Liver (tissue), 8 donors: ENCODE measurements at regions not wholly inside any gene's neighbourhood (a gene's known extent, or its start where the extent isn't known, plus 50 kb on each side); places are given as distances from the start of the nearest gene placed in this dataset.

ENCODE experiments used
- DNase-seq: peaks from one replicate; pipeline ENCODE4 v3.0.0-alpha.2; 2017; ENCODE audit warnings: low spot score
- H3K27ac ChIP-seq, 2 donors: one replicate each; pipeline ENCODE4 v1.7.0; 2013; ENCODE audit warnings: inconsistent platforms in 2 of 2, low read length in 2 of 2, control low read depth in 1 of 2, low read depth in 1 of 2, mild to moderate bottlenecking in 1 of 2
- H3K27me3 ChIP-seq, 4 donors: one replicate each; pipeline versions ENCODE4 v1.6.1 to v1.7.0; 2013; ENCODE audit warnings: low read length in 3 of 4, inconsistent platforms in 1 of 4, mild to moderate bottlenecking in 1 of 4, moderate library complexity in 1 of 4; ENCODE audit not compliant: control insufficient read depth in 4 of 4, insufficient read depth in 4 of 4
- H3K36me3 ChIP-seq, 4 donors: one replicate each; pipeline versions ENCODE4 v1.6.1 to v1.7.0; 2013; ENCODE audit warnings: low read length in 3 of 4, mild to moderate bottlenecking in 3 of 4, low read depth in 1 of 4, moderate library complexity in 1 of 4; ENCODE audit not compliant: control insufficient read depth in 4 of 4, insufficient read depth in 3 of 4
- H3K4me1 ChIP-seq, 4 donors: one replicate each; pipeline versions ENCODE4 v1.6.1 to v1.7.0; 2013; ENCODE audit warnings: low read length in 3 of 4, mild to moderate bottlenecking in 3 of 4, moderate library complexity in 1 of 4; ENCODE audit not compliant: control insufficient read depth in 4 of 4, insufficient read depth in 4 of 4
- H3K4me3 ChIP-seq, 3 donors: one replicate each; pipeline versions ENCODE4 v1.6.1 to v1.7.0; 2013; ENCODE audit warnings: low read length in 3 of 3, control low read depth in 1 of 3, low read depth in 1 of 3, mild to moderate bottlenecking in 1 of 3
- H3K9ac ChIP-seq, 2 donors: one replicate each; pipeline ENCODE4 v1.7.0; 2013; ENCODE audit warnings: low read length in 2 of 2, mild to moderate bottlenecking in 2 of 2, moderate library complexity in 2 of 2, control low read depth in 1 of 2, low read depth in 1 of 2
- H3K9me3 ChIP-seq, 4 donors: one replicate each; pipeline versions ENCODE4 v1.6.1 to v1.7.0; 2013; ENCODE audit warnings: low read length in 3 of 4; ENCODE audit not compliant: control insufficient read depth in 4 of 4
- ATF3 ChIP-seq: IDR thresholded peaks from 2 replicates; pipeline ENCODE4 v1.6.1; 2016; ENCODE audit warnings: antibody characterized with exemption
- CTCF ChIP-seq: fragments of 150-350 bp; IDR thresholded peaks from 2 replicates; pipeline ENCODE4 v1.5.1; 2017; ENCODE audit warnings: improper control_type of control experiment, low read depth, low read length; ENCODE audit not compliant: missing input control
- EGR1 ChIP-seq, 2 donors: IDR thresholded peaks; 2 replicates each; pipeline ENCODE4 v1.6.1; 2016 to 2018; ENCODE audit warnings: antibody characterized with exemption in 2 of 2, low read depth in 2 of 2
- FOXA1 ChIP-seq: IDR thresholded peaks from 2 replicates; pipeline ENCODE4 v1.6.1; 2016; ENCODE audit warnings: antibody characterized with exemption
- FOXA2 ChIP-seq: IDR thresholded peaks from 2 replicates; pipeline ENCODE4 v1.6.1; 2016; ENCODE audit warnings: antibody characterized with exemption
- GABPA ChIP-seq, 2 donors: IDR thresholded peaks in 1 of 2; conservative IDR thresholded peaks in 1 of 2; 2 replicates each; pipeline ENCODE4 v1.6.1; 2016; ENCODE audit warnings: antibody characterized with exemption in 2 of 2, mild to moderate bottlenecking in 1 of 2, moderate library complexity in 1 of 2
- HNF4A ChIP-seq, 2 donors: conservative IDR thresholded peaks; 2 replicates each; pipeline ENCODE4 v1.6.1; 2016; ENCODE audit warnings: antibody characterized with exemption in 2 of 2, mild to moderate bottlenecking in 2 of 2
- HNF4G ChIP-seq: IDR thresholded peaks from 2 replicates; pipeline ENCODE4 v1.6.1; 2016; ENCODE audit warnings: antibody characterized with exemption
- JUND ChIP-seq, 2 donors: IDR thresholded peaks; 2 replicates each; pipeline ENCODE4 v1.6.1; 2016; ENCODE audit warnings: antibody characterized with exemption in 2 of 2
- MAX ChIP-seq: IDR thresholded peaks from 2 replicates; pipeline ENCODE4 v1.6.1; 2016; ENCODE audit warnings: antibody characterized with exemption
- NR2F2 ChIP-seq: IDR thresholded peaks from 2 replicates; pipeline ENCODE4 v1.6.1; 2016; ENCODE audit warnings: antibody characterized with exemption
- RAD21 ChIP-seq, 2 donors: IDR thresholded peaks; 2 replicates each; pipeline ENCODE4 v1.6.1; 2016; ENCODE audit warnings: antibody characterized with exemption in 2 of 2, mild to moderate bottlenecking in 2 of 2
- REST ChIP-seq: IDR thresholded peaks from 2 replicates; pipeline ENCODE4 v1.6.1; 2016; ENCODE audit warnings: antibody characterized with exemption, mild to moderate bottlenecking
- RXRA ChIP-seq, 2 donors: IDR thresholded peaks; 2 replicates each; pipeline ENCODE4 v1.6.1; 2017 to 2018; ENCODE audit warnings: antibody characterized with exemption in 2 of 2, mild to moderate bottlenecking in 1 of 2
- SP1 ChIP-seq: IDR thresholded peaks from 2 replicates; pipeline ENCODE4 v1.6.1; 2018; ENCODE audit warnings: antibody characterized with exemption, mild to moderate bottlenecking
- TAF1 ChIP-seq: conservative IDR thresholded peaks from 2 replicates; pipeline ENCODE4 v1.6.1; 2016; ENCODE audit warnings: antibody characterized with exemption, mild to moderate bottlenecking
- YY1 ChIP-seq: IDR thresholded peaks from 2 replicates; pipeline ENCODE4 v1.6.1; 2016; ENCODE audit warnings: antibody characterized with exemption, mild to moderate bottlenecking
- ZBTB33 ChIP-seq: IDR thresholded peaks from 2 replicates; pipeline ENCODE4 v1.6.1; 2016; ENCODE audit warnings: antibody characterized with exemption
- WGBS: extraction: QIAGEN DNeasy Blood & Tissue Kit; methylation state at CpG from one replicate; pipeline ENCODE4 v1.1.7; 2013; 5-methylcytosine and 5-hydroxymethylcytosine counted together
- donor health status: healthy.
- donor health status: healthy.
- donor health status: healthy.
- donor health status: healthy.
- donor health status: healthy.

- no peak overlapping the region for H3K9ac ChIP-seq
- TF ChIP-seq RAD21 (IDR thresholded peaks at IDR 0.05) = no peak
- TF ChIP-seq EGR1 (IDR thresholded peaks at IDR 0.05; ENCODE audit: low read depth in 2 of 2) = no peak
- no peak for TF ChIP-seq CTCF
- no peak for TF ChIP-seq ZBTB33
- no peak for TF ChIP-seq NR2F2
- no peak for TF ChIP-seq GABPA (IDR thresholded peaks at IDR 0.05 in 1 of 2, conservative IDR thresholded peaks at IDR 0.05 in 1 of 2)
- no peak for TF ChIP-seq RXRA (IDR thresholded peaks at IDR 0.05)
- no peak for TF ChIP-seq MAX
- no peak for TF ChIP-seq ATF3
- no peak for TF ChIP-seq HNF4A (conservative IDR thresholded peaks at IDR 0.05)
- no peaks in the 10 kb centered on the region for H3K4me1 ChIP-seq
- H3K27me3 ChIP-seq = no peaks in the 10 kb centered on the region
- no peak overlapping the region for H3K27ac ChIP-seq
- no peaks in the 10 kb centered on the region for H3K36me3 ChIP-seq
- H3K4me3 ChIP-seq = no peak overlapping the region
- 74% methylated on average over 2 of the region's 2 CpGs for WGBS
- peaks cover 0 to 3% (median 0%) of the 10 kb centered on the region in 4 donors for H3K9me3 ChIP-seq
- DNase-seq = no peak
These were observed 192.7 kb upstream of the KCNJ16 start for GRCh38 chr17:69882281-69882680.

GRCh38 chr17:69883120-69883519 is 191.9 kb upstream of the KCNJ16 start:
- no peak overlapping the region for H3K9ac ChIP-seq
- no peak for DNase-seq
- no peaks in the 10 kb centered on the region for H3K36me3 ChIP-seq
- H3K4me3 ChIP-seq = no peak overlapping the region
- peaks cover 0 to 3% (median 0%) of the 10 kb centered on the region in 4 donors for H3K9me3 ChIP-seq
- H3K27ac ChIP-seq = no peak overlapping the region
- no peaks in the 10 kb centered on the region for H3K4me1 ChIP-seq
- H3K27me3 ChIP-seq = no peaks in the 10 kb centered on the region
- TF ChIP-seq ZBTB33 = no peak
- no peak for TF ChIP-seq TAF1
- TF ChIP-seq FOXA1 = no peak
- no peak for TF ChIP-seq RAD21 (IDR thresholded peaks at IDR 0.05)
- no peak for TF ChIP-seq CTCF
- TF ChIP-seq MAX = no peak
- TF ChIP-seq SP1 = no peak
- TF ChIP-seq EGR1 (IDR thresholded peaks at IDR 0.05; ENCODE audit: low read depth in 2 of 2) = no peak
- no peak for TF ChIP-seq HNF4G
- TF ChIP-seq ATF3 = no peak
- TF ChIP-seq HNF4A (conservative IDR thresholded peaks at IDR 0.05) = no peak
- no peak for TF ChIP-seq FOXA2
- TF ChIP-seq JUND (IDR thresholded peaks at IDR 0.05) = no peak
- TF ChIP-seq YY1 = no peak
- TF ChIP-seq GABPA (IDR thresholded peaks at IDR 0.05 in 1 of 2, conservative IDR thresholded peaks at IDR 0.05 in 1 of 2) = no peak
- no peak for TF ChIP-seq RXRA (IDR thresholded peaks at IDR 0.05)
- TF ChIP-seq REST = no peak
- no peak for TF ChIP-seq NR2F2
- 78% methylated on average over 3 of the region's 3 CpGs for WGBS
